CD14-positive monocyte (primary cell): ENCODE measurements at regions not wholly inside any gene's neighbourhood (a gene's known extent, or its start where the extent isn't known, plus 50 kb on each side); places are given as distances from the start of the nearest gene placed in this dataset.

ENCODE experiments used
- DNase-seq, 3 donors: peaks; one replicate each; pipeline ENCODE4 v3.0.0-alpha.2; 2011 to 2022
- H2AFZ ChIP-seq: 2 replicates; pipeline ENCODE4 v1.6.0; 2012; ENCODE audit warnings: mild to moderate bottlenecking, low read depth, low read length, inconsistent platforms; ENCODE audit not compliant: insufficient read depth, poor library complexity, severe bottlenecking
- H3K27ac ChIP-seq, 2 donors: 1 replicate in 1 of 2; 2 replicates in 1 of 2; pipeline ENCODE4 v1.5.1; 2012 to 2013; ENCODE audit warnings: low read length in 2 of 2, control low read depth in 1 of 2, inconsistent platforms in 1 of 2, low read depth in 1 of 2, mild to moderate bottlenecking in 1 of 2
- H3K27me3 ChIP-seq, 2 donors: one replicate each; pipeline versions ENCODE4 v1.6.0 to v1.6.1; 2011 to 2013; ENCODE audit warnings: low read length in 2 of 2; ENCODE audit not compliant: control insufficient read depth in 2 of 2, insufficient read depth in 2 of 2
- H3K36me3 ChIP-seq, 2 donors: replicated peaks in 1 of 2; 1 replicate in 1 of 2; 2 replicates in 1 of 2; pipeline versions ENCODE4 v1.5.1 to v1.6.1; 2012 to 2013; ENCODE audit warnings: low read length in 2 of 2, control low read depth in 1 of 2, inconsistent platforms in 1 of 2, mild to moderate bottlenecking in 1 of 2; ENCODE audit not compliant: insufficient read depth in 2 of 2, control insufficient read depth in 1 of 2
- H3K4me1 ChIP-seq, 2 donors: 1 replicate in 1 of 2; 2 replicates in 1 of 2; pipeline versions ENCODE4 v1.5.1 to v1.6.1; 2012 to 2013; ENCODE audit warnings: low read length in 2 of 2, control low read depth in 1 of 2, inconsistent platforms in 1 of 2, mild to moderate bottlenecking in 1 of 2, moderate library complexity in 1 of 2; ENCODE audit not compliant: insufficient read depth in 2 of 2, control insufficient read depth in 1 of 2
- H3K4me2 ChIP-seq: replicated peaks from 2 replicates; pipeline ENCODE3; 2012; ENCODE audit warnings: low read length, moderate library complexity, mild to moderate bottlenecking; ENCODE audit not compliant: poor library complexity, severe bottlenecking; ENCODE audit errors: extremely low read depth
- H3K4me3 ChIP-seq, 3 experiments: fragments of 200-600 bp in 1 of 3; sonication (generic) in 1 of 3; replicated peaks in 1 of 3; 1 replicate in 2 of 3; 2 replicates in 1 of 3; pipeline ENCODE4 v1.5.1; 2011 to 2013; ENCODE audit warnings: low read length in 3 of 3, mild to moderate bottlenecking in 3 of 3, control low read depth in 2 of 3, low read depth in 2 of 3, inconsistent platforms in 1 of 3, moderate library complexity in 1 of 3
- H3K79me2 ChIP-seq: 2 replicates; pipeline ENCODE4 v1.6.0; 2012; ENCODE audit warnings: mild to moderate bottlenecking, control low read depth, inconsistent platforms, low read length, moderate library complexity; ENCODE audit not compliant: insufficient read depth
- H3K9ac ChIP-seq: 2 replicates; pipeline ENCODE4 v1.6.0; 2017; ENCODE audit warnings: low read length, mild to moderate bottlenecking; ENCODE audit not compliant: insufficient read depth, poor library complexity, severe bottlenecking
- H3K9me3 ChIP-seq, 2 donors: replicated peaks in 1 of 2; 1 replicate in 1 of 2; 2 replicates in 1 of 2; pipeline versions ENCODE4 v1.5.1 to v1.6.1; 2012 to 2013; ENCODE audit warnings: low read length in 2 of 2, control low read depth in 1 of 2; ENCODE audit not compliant: control insufficient read depth in 1 of 2, insufficient read depth in 1 of 2
- H4K20me1 ChIP-seq: 2 replicates; pipeline ENCODE4 v1.6.0; 2012; ENCODE audit warnings: mild to moderate bottlenecking, low read length, control low read depth, moderate library complexity; ENCODE audit not compliant: insufficient read depth
- H3K27ac Mint-ChIP-seq, 7 donors: one replicate each; pipeline ENCODE4 v1.8.0; 2020; ENCODE audit warnings: mild to moderate bottlenecking in 7 of 7, mixed read lengths in 7 of 7, moderate library complexity in 6 of 7, inconsistent platforms in 2 of 7
- H3K27me3 Mint-ChIP-seq, 3 donors: one replicate each; pipeline ENCODE4 v1.8.0; 2021 to 2022; ENCODE audit warnings: low read depth in 3 of 3, mild to moderate bottlenecking in 3 of 3, mixed read lengths in 3 of 3, moderate library complexity in 3 of 3, inconsistent platforms in 1 of 3
- H3K36me3 Mint-ChIP-seq, 2 donors: one replicate each; pipeline ENCODE4 v1.8.0; 2020; ENCODE audit warnings: mixed read lengths in 2 of 2, inconsistent platforms in 1 of 2, mild to moderate bottlenecking in 1 of 2
- H3K4me1 Mint-ChIP-seq: one replicate; pipeline ENCODE4 v1.8.0; 2020; ENCODE audit warnings: mild to moderate bottlenecking, mixed read lengths
- H3K4me3 Mint-ChIP-seq, 2 donors: one replicate each; pipeline ENCODE4 v1.8.0; 2020; ENCODE audit warnings: mild to moderate bottlenecking in 2 of 2, mixed read lengths in 2 of 2, moderate library complexity in 1 of 2
- H3K9me3 Mint-ChIP-seq, 7 donors: one replicate each; pipeline ENCODE4 v1.8.0; 2020 to 2022; ENCODE audit warnings: mixed read lengths in 7 of 7, mild to moderate bottlenecking in 6 of 7, moderate library complexity in 6 of 7, inconsistent platforms in 2 of 7
- WGBS: methylation state at CpG from one replicate; pipeline ENCODE4 v1.1.5; 2013; ENCODE audit warnings: missing lambda C conversion rate; ENCODE audit not compliant: insufficient coverage; 5-methylcytosine and 5-hydroxymethylcytosine counted together
- intact Hi-C, 2 donors: fragments of 100-400 bp; cut with micrococcal nuclease; formaldehyde crosslinking; loops; one replicate each; pipeline versions ENCODE4 v1.15.0 to v1.15.1; 2023
- TF ChIP-seq, protein P1 (sequence below): fragments of 200-600 bp; IDR thresholded peaks from one replicate; pipeline ENCODE4 v1.8.0; 2022; ENCODE audit warnings: antibody characterized with exemption, mild to moderate bottlenecking

DNA sequence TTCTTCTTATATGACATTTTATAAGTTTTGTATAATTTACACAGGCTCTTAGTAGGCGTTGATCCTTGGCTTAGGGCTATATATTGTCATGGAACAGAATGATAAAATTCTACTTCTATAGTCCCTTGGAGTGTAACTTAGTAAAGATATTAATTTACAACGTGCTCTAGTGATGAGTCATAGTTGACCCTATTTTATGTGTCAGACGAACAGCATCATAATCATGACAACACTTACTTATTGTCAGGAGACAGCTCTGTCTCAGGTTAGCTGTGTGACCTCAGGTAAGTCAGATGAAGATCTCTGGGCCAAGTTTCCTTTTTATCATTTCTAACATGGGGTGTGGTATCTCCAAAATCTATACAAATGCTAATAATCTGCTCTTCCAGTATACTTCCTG is 473.5 kb downstream of the UTRN start:
- H3K9me3 Mint-ChIP-seq = no peaks in the 10 kb centered on the region
- WGBS = no CpG with 5 or more reads among the region's 3 CpGs
- no peak overlapping the region for H3K4me3 Mint-ChIP-seq
- no peak overlapping the region for H3K4me2 ChIP-seq
- no peak overlapping the region for H2AFZ ChIP-seq
- H3K27ac Mint-ChIP-seq = no peak overlapping the region
- DNase-seq = no peak
- H3K36me3 ChIP-seq = peaks cover 74 to 84% of the 10 kb centered on the region in 2 donors
- peaks cover 56 to 65% of the 10 kb centered on the region in 2 donors for H3K36me3 Mint-ChIP-seq
- H3K27me3 ChIP-seq = no peaks in the 10 kb centered on the region
- no peaks in the 10 kb centered on the region for H3K4me1 ChIP-seq
- no peaks in the 10 kb centered on the region for H3K4me1 Mint-ChIP-seq
- H3K27me3 Mint-ChIP-seq = no peaks in the 10 kb centered on the region
- H3K4me3 ChIP-seq = no peak overlapping the region
- peaks cover 56% of the 10 kb centered on the region for H4K20me1 ChIP-seq
- H3K79me2 ChIP-seq = no peaks in the 10 kb centered on the region
- no peaks in the 10 kb centered on the region for H3K9me3 ChIP-seq
- TF ChIP-seq, protein P1, sequence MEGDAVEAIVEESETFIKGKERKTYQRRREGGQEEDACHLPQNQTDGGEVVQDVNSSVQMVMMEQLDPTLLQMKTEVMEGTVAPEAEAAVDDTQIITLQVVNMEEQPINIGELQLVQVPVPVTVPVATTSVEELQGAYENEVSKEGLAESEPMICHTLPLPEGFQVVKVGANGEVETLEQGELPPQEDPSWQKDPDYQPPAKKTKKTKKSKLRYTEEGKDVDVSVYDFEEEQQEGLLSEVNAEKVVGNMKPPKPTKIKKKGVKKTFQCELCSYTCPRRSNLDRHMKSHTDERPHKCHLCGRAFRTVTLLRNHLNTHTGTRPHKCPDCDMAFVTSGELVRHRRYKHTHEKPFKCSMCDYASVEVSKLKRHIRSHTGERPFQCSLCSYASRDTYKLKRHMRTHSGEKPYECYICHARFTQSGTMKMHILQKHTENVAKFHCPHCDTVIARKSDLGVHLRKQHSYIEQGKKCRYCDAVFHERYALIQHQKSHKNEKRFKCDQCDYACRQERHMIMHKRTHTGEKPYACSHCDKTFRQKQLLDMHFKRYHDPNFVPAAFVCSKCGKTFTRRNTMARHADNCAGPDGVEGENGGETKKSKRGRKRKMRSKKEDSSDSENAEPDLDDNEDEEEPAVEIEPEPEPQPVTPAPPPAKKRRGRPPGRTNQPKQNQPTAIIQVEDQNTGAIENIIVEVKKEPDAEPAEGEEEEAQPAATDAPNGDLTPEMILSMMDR = no peak
- no peak overlapping the region for H3K9ac ChIP-seq
- intact Hi-C loops = no loop called here
- no peak overlapping the region for H3K27ac ChIP-seq

DNA sequence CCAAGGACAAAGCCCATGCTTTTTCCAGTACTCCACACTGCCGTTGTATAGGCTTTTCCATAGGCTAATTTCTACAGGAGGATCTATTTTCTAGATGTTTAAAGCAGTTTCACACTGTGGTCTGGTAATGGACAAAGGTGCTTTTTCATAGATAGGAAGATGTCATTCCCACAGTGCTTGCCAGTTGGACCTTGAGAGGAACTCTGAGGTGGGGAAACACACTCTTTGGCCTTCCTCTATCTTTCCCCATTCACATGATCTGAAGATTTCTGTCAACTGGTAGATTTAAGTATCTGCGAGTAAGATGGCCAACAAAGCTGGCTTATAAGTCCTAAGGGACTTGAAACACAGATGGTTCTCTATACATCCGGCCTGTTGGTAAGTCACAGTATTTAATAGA is 477.3 kb downstream of the UTRN start:
- H3K4me1 ChIP-seq = no peaks in the 10 kb centered on the region
- Mint-ChIP-seq H3K4me1 (no peaks in the 10 kb centered on the region), H3K27me3 (no peaks in the 10 kb centered on the region), H3K27ac (no peak overlapping the region), H3K4me3 (no peak overlapping the region), H3K36me3 (peaks cover 62 to 74% of the 10 kb centered on the region in 2 donors), H3K9me3 (no peaks in the 10 kb centered on the region)
- no peak overlapping the region for H2AFZ ChIP-seq
- no CpG with 5 or more reads among the region's 3 CpGs for whole genome bisulfite sequencing
- H3K36me3 ChIP-seq = peaks cover 68 to 89% of the 10 kb centered on the region in 2 donors
- no peaks in the 10 kb centered on the region for H3K27me3 ChIP-seq
- no peak overlapping the region for H3K4me2 ChIP-seq
- H3K9ac ChIP-seq = no peak overlapping the region
- DNase-seq = no peak
- no peak overlapping the region for H3K4me3 ChIP-seq
- TF ChIP-seq, protein P1 = no peak
- peak overlapping the region in 1 of 2 donors; percentile 24 for H3K27ac ChIP-seq
- peaks cover 70% of the 10 kb centered on the region for H4K20me1 ChIP-seq
- intact Hi-C loops = no loop called here
- H3K9me3 ChIP-seq = no peaks in the 10 kb centered on the region
- no peaks in the 10 kb centered on the region for H3K79me2 ChIP-seq
